Body of pancreas (tissue), 4 donors: ENCODE measurements at regions not wholly inside any gene's neighbourhood (a gene's known extent, or its start where the extent isn't known, plus 50 kb on each side); places are given as distances from the start of the nearest gene placed in this dataset.

Experiments
- POLR2A ChIP-seq, 3 donors: fragments of 450-650 bp; IDR thresholded peaks; one replicate each; pipeline ENCODE4 v1.6.1; 2016; ENCODE audit warnings: antibody characterized with exemption in 3 of 3, mild to moderate bottlenecking in 2 of 3
- TF ChIP-seq, protein P1 (sequence below), 7 experiments: fragments of 450-650 bp in 4 of 7; fragments of 200-600 bp in 3 of 7; sonication (generic) in 3 of 7; IDR thresholded peaks; one replicate each; pipeline ENCODE4 v1.5.1; 2016 to 2019; ENCODE audit warnings: antibody characterized with exemption in 7 of 7

DNA sequence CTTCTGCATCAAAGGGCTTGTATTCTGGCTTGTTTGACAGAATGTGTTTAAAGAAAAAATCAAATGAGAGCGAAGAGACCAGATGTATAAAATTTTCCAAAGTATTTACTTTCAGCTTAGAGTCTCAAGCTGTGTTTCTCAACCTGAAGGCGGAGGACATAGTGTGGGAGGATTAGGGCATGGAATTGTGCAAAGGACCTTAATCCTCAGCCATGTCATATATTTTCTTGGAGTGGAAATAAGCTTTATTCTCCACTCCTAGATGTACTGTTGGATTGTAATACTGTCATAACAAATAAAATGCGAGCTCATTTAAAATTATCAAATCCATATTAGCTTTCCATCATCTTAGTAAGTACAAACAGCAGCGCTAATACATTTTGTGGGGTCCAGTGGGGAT, 154.0 kb downstream of the PAH start:
- TF ChIP-seq, protein P1, sequence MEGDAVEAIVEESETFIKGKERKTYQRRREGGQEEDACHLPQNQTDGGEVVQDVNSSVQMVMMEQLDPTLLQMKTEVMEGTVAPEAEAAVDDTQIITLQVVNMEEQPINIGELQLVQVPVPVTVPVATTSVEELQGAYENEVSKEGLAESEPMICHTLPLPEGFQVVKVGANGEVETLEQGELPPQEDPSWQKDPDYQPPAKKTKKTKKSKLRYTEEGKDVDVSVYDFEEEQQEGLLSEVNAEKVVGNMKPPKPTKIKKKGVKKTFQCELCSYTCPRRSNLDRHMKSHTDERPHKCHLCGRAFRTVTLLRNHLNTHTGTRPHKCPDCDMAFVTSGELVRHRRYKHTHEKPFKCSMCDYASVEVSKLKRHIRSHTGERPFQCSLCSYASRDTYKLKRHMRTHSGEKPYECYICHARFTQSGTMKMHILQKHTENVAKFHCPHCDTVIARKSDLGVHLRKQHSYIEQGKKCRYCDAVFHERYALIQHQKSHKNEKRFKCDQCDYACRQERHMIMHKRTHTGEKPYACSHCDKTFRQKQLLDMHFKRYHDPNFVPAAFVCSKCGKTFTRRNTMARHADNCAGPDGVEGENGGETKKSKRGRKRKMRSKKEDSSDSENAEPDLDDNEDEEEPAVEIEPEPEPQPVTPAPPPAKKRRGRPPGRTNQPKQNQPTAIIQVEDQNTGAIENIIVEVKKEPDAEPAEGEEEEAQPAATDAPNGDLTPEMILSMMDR (IDR thresholded peaks at IDR 0.05) = no peak
- TF ChIP-seq POLR2A (IDR thresholded peaks at IDR 0.05) = no peak
